ENCODE measurements at regions not wholly inside any gene's neighbourhood (a gene's known extent, or its start where the extent isn't known, plus 50 kb on each side); places are given as distances from the start of the nearest gene placed in this dataset.
"Not testable (repeated sequence)": the region's sequence is repeated elsewhere in the genome, so short reads cannot be mapped to it uniquely, and the experiment has no call there.

- DNase-seq (ENCODE audit: low read depth): no peak
Observed at GRCh38 chr10:29209830-29210229, 79.0 kb upstream of the LYZL1 start.

- DNase-seq (ENCODE audit: low read depth): no peak
Observed at GRCh38 chr10:29210266-29210868, 78.5 kb upstream of the LYZL1 start.

DNA sequence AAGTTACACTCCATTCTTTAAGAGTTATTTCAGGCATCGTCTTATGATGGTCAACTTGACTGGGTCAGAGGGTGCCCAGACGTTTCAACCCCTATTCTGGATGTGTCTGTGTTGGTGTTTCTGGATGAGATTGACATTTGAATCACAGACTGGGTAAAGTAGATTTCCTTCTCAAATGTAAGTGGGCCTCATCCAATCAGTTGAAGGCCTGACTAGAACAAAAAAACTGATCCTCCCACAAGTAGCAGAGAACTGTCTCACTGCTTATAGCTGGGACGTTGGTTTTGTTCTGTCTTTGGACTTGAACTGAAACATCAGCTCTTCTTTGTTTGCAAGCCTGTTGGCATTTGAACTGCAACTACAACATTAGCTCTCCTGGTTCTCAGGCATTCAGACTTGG, 76.3 kb upstream of the LYZL1 start:
- no peak for DNase-seq (ENCODE audit: low read depth)

GRCh38 chr10:29214551-29214950, 74.3 kb upstream of the LYZL1 start:
- DNase-seq (ENCODE audit: low read depth): no peak

DNA sequence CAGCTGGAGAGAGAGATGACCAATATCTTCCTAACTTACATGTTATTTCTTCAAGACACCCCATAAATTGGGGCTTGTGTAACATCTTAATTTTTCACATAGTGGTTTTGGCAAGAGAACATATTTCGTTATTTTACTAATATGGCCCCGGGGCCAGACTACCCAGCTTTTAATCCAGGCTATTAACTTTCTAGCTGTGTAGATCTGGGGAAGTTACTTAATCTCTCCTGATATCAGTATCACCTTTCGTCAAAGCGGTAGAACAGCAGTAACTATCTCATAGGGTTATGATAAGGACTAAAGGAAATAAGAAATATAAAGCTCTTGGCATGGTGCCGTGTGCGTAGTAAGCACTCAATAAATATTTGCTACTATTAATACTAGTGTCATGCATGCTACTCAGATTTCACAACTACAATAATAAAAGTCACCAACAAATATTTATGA, 71.6 kb upstream of the LYZL1 start:
- DNase-seq (ENCODE audit: low read depth): no peak

GRCh38 chr10:29223326-29223725, 65.5 kb upstream of the LYZL1 start:
- no peak for DNase-seq (ENCODE audit: low read depth)

DNA sequence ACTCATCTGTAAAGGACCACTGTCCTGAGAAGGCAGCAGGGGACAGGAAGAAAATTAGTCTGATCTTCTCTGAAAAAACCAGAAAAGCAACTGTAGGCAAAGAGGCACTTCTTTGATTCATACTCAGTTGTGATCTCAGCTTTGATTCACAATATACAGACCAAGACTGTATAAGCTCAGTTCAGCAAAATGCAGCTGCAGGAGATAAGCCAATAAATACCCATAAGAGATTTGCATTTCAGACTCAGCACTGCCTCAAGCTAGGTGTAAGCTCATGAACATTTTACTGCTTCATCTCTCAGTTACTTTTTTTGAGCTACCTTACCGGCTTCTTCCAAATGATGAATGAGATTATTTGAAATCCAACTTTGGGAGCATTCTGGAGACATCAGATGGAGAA, 64.2 kb upstream of the LYZL1 start:
- no peak for DNase-seq (ENCODE audit: low read depth)

- DNase-seq (ENCODE audit: low read depth): no peak
Observed at GRCh38 chr10:29227201-29227600, 61.7 kb upstream of the LYZL1 start.

- no peak for DNase-seq (ENCODE audit: low read depth)
Observed at GRCh38 chr10:29228562-29228961, 60.3 kb upstream of the LYZL1 start.

DNA sequence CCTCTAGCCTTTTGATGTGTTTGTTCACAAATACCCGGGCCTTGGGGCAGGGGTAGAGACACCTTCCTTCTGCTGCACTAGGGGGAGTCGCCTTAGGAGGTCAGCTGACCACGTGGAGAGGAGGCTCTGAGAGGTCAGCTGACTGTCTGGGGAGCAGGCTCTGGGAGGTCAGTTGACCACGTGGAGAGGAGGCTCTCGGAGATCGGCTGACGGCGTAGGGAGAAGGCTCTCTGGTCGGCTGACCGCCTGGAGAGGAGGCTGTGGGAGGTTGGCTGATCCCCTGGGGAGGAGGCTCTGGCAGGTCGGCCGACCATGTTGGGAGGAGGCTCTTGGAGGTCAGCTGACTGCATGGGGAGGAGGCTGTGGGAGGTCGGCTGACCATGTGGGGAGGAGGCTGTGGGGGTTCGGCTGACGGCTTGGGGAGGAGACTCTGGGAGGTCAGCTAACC, 59.6 kb upstream of the LYZL1 start:
- no peak for DNase-seq (ENCODE audit: low read depth)

GRCh38 chr10:29236910-29237309, 52.0 kb upstream of the LYZL1 start:
- not testable (repeated sequence) for DNase-seq (ENCODE audit: low read depth)

GRCh38 chr10:29237786-29238185, 51.1 kb upstream of the LYZL1 start:
- no peak for DNase-seq (ENCODE audit: low read depth)

- no peak for DNase-seq (ENCODE audit: low read depth)
Observed at GRCh38 chr10:29238523-29239135, 50.2 kb upstream of the LYZL1 start.

Measured in GM04503 (cell line).